ENCODE measurements at regions not wholly inside any gene's neighbourhood (a gene's known extent, or its start where the extent isn't known, plus 50 kb on each side); places are given as distances from the start of the nearest gene placed in this dataset.
"Not testable (repeated sequence)": the region's sequence is repeated elsewhere in the genome, so short reads cannot be mapped to it uniquely, and the experiment has no call there.

GRCh38 chr7:53087274-53087673, 51.8 kb downstream of the POM121L12 start:
- POLR2A ChIA-PET = no interaction called here
- CTCF ChIA-PET = no interaction called here

- POLR2A ChIA-PET = no interaction called here
- CTCF ChIA-PET = no interaction called here
Observed at GRCh38 chr7:53094191-53094590, 58.8 kb downstream of the POM121L12 start.

GRCh38 chr7:53094827-53095226, 59.4 kb downstream of the POM121L12 start:
- ChIA-PET POLR2A (no interaction called here), CTCF (no interaction called here)

GRCh38 chr7:53095731-53096501, 60.5 kb downstream of the POM121L12 start:
- CTCF ChIA-PET = no interaction called here
- POLR2A ChIA-PET = no interaction called here

GRCh38 chr7:53100091-53100490, 64.7 kb downstream of the POM121L12 start:
- CTCF ChIA-PET = no interaction called here
- POLR2A ChIA-PET = no interaction called here

- POLR2A ChIA-PET = no interaction called here
- CTCF ChIA-PET = no interaction called here
Observed at GRCh38 chr7:53101026-53101425, 65.6 kb downstream of the POM121L12 start.

- POLR2A ChIA-PET = no interaction called here
Observed at GRCh38 chr7:53110425-53110824, 75.0 kb downstream of the POM121L12 start.

GRCh38 chr7:53111031-53111430, 75.6 kb downstream of the POM121L12 start:
- CTCF ChIA-PET = no interaction called here
- POLR2A ChIA-PET = no interaction called here

More at GRCh38 chr7:53110425-53110824, 75.0 kb downstream of the POM121L12 start:
- CTCF ChIA-PET = no interaction called here

- ChIA-PET POLR2A (no interaction called here), CTCF (no interaction called here)
Observed at GRCh38 chr7:53113424-53113823, 78.0 kb downstream of the POM121L12 start.

GRCh38 chr7:53119514-53119941, 84.1 kb downstream of the POM121L12 start:
- CTCF ChIA-PET = no interaction called here
- POLR2A ChIA-PET = no interaction called here

- ChIA-PET POLR2A (no interaction called here), CTCF (no interaction called here)
Observed at GRCh38 chr7:53121374-53121773, 85.9 kb downstream of the POM121L12 start.

GRCh38 chr7:53131697-53132096, 96.3 kb downstream of the POM121L12 start:
- ChIA-PET CTCF (no interaction called here), POLR2A (no interaction called here)

GRCh38 chr7:53151496-53151895, 116.1 kb downstream of the POM121L12 start:
- POLR2A ChIA-PET = no interaction called here
- CTCF ChIA-PET = no interaction called here

- CTCF ChIA-PET, POLR2A ChIA-PET: not testable (repeated sequence)
Observed at GRCh38 chr7:53187184-53187583, 151.8 kb downstream of the POM121L12 start.

- ChIA-PET POLR2A (no interaction called here), CTCF (no interaction called here)
Observed at GRCh38 chr7:53191191-53191695, 155.8 kb downstream of the POM121L12 start.

GRCh38 chr7:53191836-53192443, 156.5 kb downstream of the POM121L12 start:
- ChIA-PET CTCF (no interaction called here), POLR2A (no interaction called here)

- POLR2A ChIA-PET = no interaction called here
- CTCF ChIA-PET = no interaction called here
Observed at GRCh38 chr7:53205006-53205405, 169.6 kb downstream of the POM121L12 start.

- POLR2A ChIA-PET = no interaction called here
- CTCF ChIA-PET = no interaction called here
Observed at GRCh38 chr7:53209129-53209528, 173.7 kb downstream of the POM121L12 start.

GRCh38 chr7:53214463-53214862, 179.0 kb downstream of the POM121L12 start:
- POLR2A ChIA-PET = no interaction called here
- CTCF ChIA-PET = no interaction called here

- CTCF ChIA-PET = no interaction called here
- POLR2A ChIA-PET = no interaction called here
Observed at GRCh38 chr7:53218730-53219504, 183.5 kb downstream of the POM121L12 start.

GRCh38 chr7:53229202-53229601, 193.8 kb downstream of the POM121L12 start:
- ChIA-PET POLR2A (no interaction called here), CTCF (no interaction called here)

Data from activated CD8-positive, alpha-beta memory T cell treated with anti-CD3 and anti-CD28 coated beads for 36 hours (primary cell).